IMR-90 (cell line): ENCODE measurements at regions not wholly inside any gene's neighbourhood (a gene's known extent, or its start where the extent isn't known, plus 50 kb on each side); places are given as distances from the start of the nearest gene placed in this dataset.

ENCODE experiments used
- ATAC-seq: fragments of 200-7000 bp; cut with Tn5 transposase; 2 replicates; pipeline ENCODE4 v1.9.1; 2020; ENCODE audit warnings: low read depth, mild to moderate bottlenecking, moderate library complexity
- BruUV-seq: library from RNA; stranded (reverse); fragments of 400-500 nt; replicated peaks from 2 replicates; lab custom pipeline; 2021; lab: Mats Ljungman, UMichigan
- CTCF ChIA-PET: fragments of 300-600 bp; formaldehyde crosslinking; extraction: SDS; loops from one replicate; lab custom pipeline; 2021; ENCODE audit warnings: antibody characterized with exemption; lab: Yijun Ruan, JAX
- POLR2A ChIA-PET: fragments of 300-600 bp; sonication (Branson Sonifier 250); formaldehyde crosslinking; loops from one replicate; lab custom pipeline; 2022; ENCODE audit warnings: antibody characterized with exemption; ENCODE audit not compliant: unreplicated experiment; lab: Charles Lee
- DNase-seq: peaks from one replicate; pipeline ENCODE4 v3.0.0; 2013
- H2AFZ ChIP-seq: replicated peaks from 2 replicates; pipeline ENCODE3; 2013; ENCODE audit warnings: low read length, mild to moderate bottlenecking; ENCODE audit not compliant: poor library complexity
- H2AK5ac ChIP-seq: 2 replicates; pipeline ENCODE4 v1.6.1; 2013; ENCODE audit warnings: low read depth, low read length, inconsistent platforms
- H2AK9ac ChIP-seq: replicated peaks from 2 replicates; pipeline ENCODE3; 2013; ENCODE audit warnings: mild to moderate bottlenecking, low read depth, low read length, moderate library complexity; ENCODE audit not compliant: poor library complexity
- H2BK120ac ChIP-seq: 2 replicates; pipeline ENCODE4 v1.6.1; 2013; ENCODE audit warnings: low read depth, low read length, inconsistent platforms
- H2BK15ac ChIP-seq: 3 replicates; pipeline ENCODE4 v1.6.1; 2013; ENCODE audit warnings: low read depth, low read length, inconsistent platforms
- H2BK20ac ChIP-seq: 2 replicates; pipeline ENCODE4 v1.6.1; 2013; ENCODE audit warnings: low read depth, mild to moderate bottlenecking, inconsistent platforms, low read length, moderate library complexity
- H2BK5ac ChIP-seq: 2 replicates; pipeline ENCODE4 v1.6.1; 2013; ENCODE audit warnings: mild to moderate bottlenecking, low read depth, low read length, inconsistent platforms; ENCODE audit not compliant: poor library complexity, severe bottlenecking
- H3K14ac ChIP-seq: replicated peaks from 2 replicates; pipeline ENCODE4 v1.6.1; 2013; ENCODE audit warnings: low read depth, low read length, inconsistent platforms
- H3K18ac ChIP-seq: 2 replicates; pipeline ENCODE4 v1.6.1; 2013; ENCODE audit warnings: low read depth, low read length, control low read depth
- H3K23ac ChIP-seq: 2 replicates; pipeline ENCODE4 v1.6.1; 2013; ENCODE audit warnings: low read depth, low read length, inconsistent platforms
- H3K27ac ChIP-seq: 2 replicates; pipeline ENCODE4 v1.5.1; 2013; ENCODE audit warnings: mild to moderate bottlenecking, control low read depth, low read length; ENCODE audit not compliant: insufficient read depth
- H3K27me3 ChIP-seq: 2 replicates; pipeline ENCODE4 v1.6.1; 2013; ENCODE audit warnings: low read length; ENCODE audit not compliant: control insufficient read depth, insufficient read depth
- H3K36me3 ChIP-seq: 2 replicates; pipeline ENCODE4 v1.6.1; 2013; ENCODE audit warnings: low read length, mixed read lengths; ENCODE audit not compliant: control insufficient read depth, insufficient read depth
- H3K4ac ChIP-seq: 2 replicates; pipeline ENCODE4 v1.6.1; 2013; ENCODE audit warnings: low read depth, low read length, inconsistent platforms
- H3K4me1 ChIP-seq: 2 replicates; pipeline ENCODE4 v1.6.1; 2013; ENCODE audit warnings: low read length, mixed read lengths; ENCODE audit not compliant: control insufficient read depth, insufficient read depth
- H3K4me2 ChIP-seq: 2 replicates; pipeline ENCODE4 v1.6.1; 2013; ENCODE audit warnings: low read depth, mild to moderate bottlenecking, control low read depth, low read length, moderate library complexity
- H3K4me3 ChIP-seq: 2 replicates; pipeline ENCODE4 v1.5.1; 2013; ENCODE audit warnings: low read depth, mild to moderate bottlenecking, control low read depth, low read length, moderate library complexity; ENCODE audit not compliant: insufficient read depth
- H3K56ac ChIP-seq: 2 replicates; pipeline ENCODE4 v1.6.1; 2013; ENCODE audit warnings: low read length, inconsistent platforms; ENCODE audit not compliant: insufficient read depth; ENCODE audit errors: extremely low read depth
- H3K79me1 ChIP-seq, 2 experiments: 2 replicates each; pipeline ENCODE4 v1.6.1; 2013; ENCODE audit warnings: low read length in 2 of 2, inconsistent platforms in 1 of 2, low read depth in 1 of 2
- H3K9ac ChIP-seq: 2 replicates; pipeline ENCODE4 v1.6.1; 2013; ENCODE audit warnings: low read depth, low read length, control low read depth
- H3K9me1 ChIP-seq: 2 replicates; pipeline ENCODE4 v1.6.1; 2013; ENCODE audit warnings: low read length, inconsistent platforms; ENCODE audit not compliant: insufficient read depth
- H3K9me3 ChIP-seq: 2 replicates; pipeline ENCODE4 v1.6.1; 2013; ENCODE audit warnings: low read length; ENCODE audit not compliant: control insufficient read depth, insufficient read depth
- H4K20me1 ChIP-seq: 2 replicates; pipeline ENCODE4 v1.6.1; 2013; ENCODE audit warnings: low read length, inconsistent platforms; ENCODE audit not compliant: insufficient read depth
- H4K5ac ChIP-seq: 2 replicates; pipeline ENCODE4 v1.6.1; 2013; ENCODE audit warnings: mild to moderate bottlenecking, low read depth, low read length, control low read depth
- H4K8ac ChIP-seq, 2 experiments: 2 replicates each; pipeline ENCODE4 v1.6.1; 2013; ENCODE audit warnings: low read depth in 2 of 2, low read length in 2 of 2, control low read depth in 1 of 2, inconsistent platforms in 1 of 2
- H4K91ac ChIP-seq: 2 replicates; pipeline ENCODE4 v1.6.1; 2013; ENCODE audit warnings: low read depth, low read length, inconsistent platforms; ENCODE audit not compliant: insufficient read depth
- BHLHE40 ChIP-seq: fragments of 150-350 bp; IDR thresholded peaks from 2 replicates; pipeline ENCODE4 v1.6.1; 2016; ENCODE audit warnings: mild to moderate bottlenecking, low read depth, low read length
- CEBPB ChIP-seq: IDR thresholded peaks from 2 replicates; pipeline ENCODE4 v1.6.1; 2012; ENCODE audit warnings: low read depth, low read length, improper control_type of control experiment
- CHD1 ChIP-seq: IDR thresholded peaks from 2 replicates; pipeline ENCODE4 v1.6.1; 2012; ENCODE audit warnings: low read depth, low read length, improper control_type of control experiment
- FOS ChIP-seq: fragments of 150-350 bp; IDR thresholded peaks from 2 replicates; pipeline ENCODE4 v1.6.1; 2016; ENCODE audit warnings: low read depth, low read length
- MAFK ChIP-seq: IDR thresholded peaks from 2 replicates; pipeline ENCODE4 v1.6.1; 2012; ENCODE audit warnings: low read depth, low read length, improper control_type of control experiment
- MAZ ChIP-seq: IDR thresholded peaks from 2 replicates; pipeline ENCODE4 v1.6.1; 2012; ENCODE audit warnings: low read depth, mild to moderate bottlenecking, low read length, improper control_type of control experiment, moderate library complexity, borderline replicate concordance
- MXI1 ChIP-seq: IDR thresholded peaks from 2 replicates; pipeline ENCODE4 v1.6.1; 2012; ENCODE audit warnings: low read depth, mild to moderate bottlenecking, low read length, moderate library complexity, borderline replicate concordance
- NFE2L2 ChIP-seq: fragments of 150-350 bp; IDR thresholded peaks from 2 replicates; pipeline ENCODE4 v1.6.1; 2016; ENCODE audit warnings: low read depth, mild to moderate bottlenecking, low read length
- RCOR1 ChIP-seq: IDR thresholded peaks from 2 replicates; pipeline ENCODE4 v1.6.1; 2012; ENCODE audit warnings: mild to moderate bottlenecking, low read length, improper control_type of control experiment; ENCODE audit not compliant: insufficient replicate concordance
- RFX5 ChIP-seq: IDR thresholded peaks from 2 replicates; pipeline ENCODE4 v1.8.0; 2012; ENCODE audit warnings: low read depth, mild to moderate bottlenecking, low read length, moderate library complexity
- SMC3 ChIP-seq: fragments of 150-350 bp; IDR thresholded peaks from 2 replicates; pipeline ENCODE4 v1.6.1; 2016; ENCODE audit warnings: low read depth, mild to moderate bottlenecking, antibody characterized with exemption, low read length, moderate library complexity
- WGBS, 2 experiments: methylation state at CpG; one replicate each; pipeline versions ENCODE4 v1.1.5 to v1.1.7; 2013; ENCODE audit warnings: missing lambda C conversion rate in 2 of 2; ENCODE audit not compliant: insufficient read length in 1 of 2; ENCODE audit errors: extremely low coverage in 2 of 2; 5-methylcytosine and 5-hydroxymethylcytosine counted together
- dilution Hi-C: fragments of 300-500 bp; cut with HindIII; formaldehyde crosslinking; loops from one replicate; pipeline ENCODE4 v1.14.3; 2018; ENCODE audit warnings: low sequenced_read_pairs; ENCODE audit not compliant: unreplicated experiment
- in situ Hi-C: fragments of 300-500 bp; cut with MboI; formaldehyde crosslinking; loops from 3 replicates; pipeline ENCODE4 v1.14.3; 2019; ENCODE audit warnings: low sequenced_read_pairs, inconsistent platforms, mixed read lengths
- intact Hi-C: fragments of 100-400 bp; cut with micrococcal nuclease; formaldehyde crosslinking; loops from 2 replicates; pipeline ENCODE4 v1.10.0; 2022
- TF ChIP-seq, protein P1 (sequence below): conservative IDR thresholded peaks from 2 replicates; pipeline ENCODE4 v1.5.1; 2012; ENCODE audit warnings: mild to moderate bottlenecking, low read depth, low read length, improper control_type of control experiment
- TF ChIP-seq, protein P2 (sequence below): fragments of 150-350 bp; IDR thresholded peaks from 2 replicates; pipeline ENCODE4 v1.6.1; 2017; ENCODE audit warnings: mild to moderate bottlenecking, antibody characterized with exemption, low read length, low read depth
- TF ChIP-seq, protein P3 (sequence below): fragments of 150-350 bp; IDR thresholded peaks from 2 replicates; pipeline ENCODE4 v1.6.1; 2016; ENCODE audit warnings: low read depth, mild to moderate bottlenecking, low read length, moderate library complexity, borderline replicate concordance

DNA sequence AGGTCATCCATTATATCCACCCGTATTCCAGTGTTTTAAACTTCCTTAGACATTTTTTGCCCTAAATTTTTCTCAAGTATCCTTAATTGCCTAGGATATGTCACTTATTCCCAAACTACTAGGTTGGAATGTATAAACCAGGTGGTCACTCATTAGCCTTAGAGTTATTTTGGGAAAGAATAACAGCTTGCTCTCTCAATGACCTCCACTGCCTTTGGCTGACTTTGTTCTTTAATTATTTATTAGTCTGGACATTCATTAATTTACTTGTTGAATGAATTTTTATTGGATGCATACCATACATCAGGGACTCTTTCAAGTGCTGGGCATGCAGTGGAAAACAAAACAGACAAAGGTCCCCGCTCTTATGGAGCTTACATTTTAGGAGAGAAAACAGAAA is 609.3 kb upstream of the IGFBP7 start:
- WGBS, 2 experiments, result no CpG with 5 or more reads among the region's 2 CpGs
- intact Hi-C loops, result no loop called here
- Histone ChIP-seq H3K56ac (no peak overlapping the region), H2AFZ (no peak overlapping the region), H4K91ac (no peak overlapping the region), H3K9me3 (no peaks in the 10 kb centered on the region), H3K9ac (no peak overlapping the region), H3K4me3 (no peak overlapping the region), H2AK5ac (no peak overlapping the region), H3K18ac (no peak overlapping the region), H2AK9ac (no peak overlapping the region), H3K9me1 (no peaks in the 10 kb centered on the region), H2BK20ac (no peak overlapping the region), H4K20me1 (no peaks in the 10 kb centered on the region), H3K4ac (no peak overlapping the region), H3K79me1 (no peaks in the 10 kb centered on the region), H3K27me3 (no peaks in the 10 kb centered on the region), H3K4me1 (no peaks in the 10 kb centered on the region), H2BK120ac (no peak overlapping the region), H3K36me3 (no peaks in the 10 kb centered on the region), H2BK5ac (no peak overlapping the region), H3K14ac (no peak overlapping the region), H4K5ac (no peak overlapping the region), H3K23ac (no peak overlapping the region), H3K27ac (no peak overlapping the region), H3K4me2 (no peak overlapping the region), H2BK15ac (no peak overlapping the region), H4K8ac (no peak overlapping the region)
- ChIA-PET POLR2A (no interaction called here), CTCF (no interaction called here)
- no TSS peak for BruUV-seq
- DNase-seq (no peak), ATAC-seq (no peak)
- in situ Hi-C loops, result no loop called here
- dilution Hi-C loops, result no loop called here
- TF ChIP-seq NFE2L2 (no peak), SMC3 (no peak), MAFK (no peak), CHD1 (no peak), FOS (no peak), RCOR1 (no peak), RFX5 (no peak), MXI1 (no peak), BHLHE40 (no peak), CEBPB (no peak), MAZ (no peak)
- TF ChIP-seq, protein P1, sequence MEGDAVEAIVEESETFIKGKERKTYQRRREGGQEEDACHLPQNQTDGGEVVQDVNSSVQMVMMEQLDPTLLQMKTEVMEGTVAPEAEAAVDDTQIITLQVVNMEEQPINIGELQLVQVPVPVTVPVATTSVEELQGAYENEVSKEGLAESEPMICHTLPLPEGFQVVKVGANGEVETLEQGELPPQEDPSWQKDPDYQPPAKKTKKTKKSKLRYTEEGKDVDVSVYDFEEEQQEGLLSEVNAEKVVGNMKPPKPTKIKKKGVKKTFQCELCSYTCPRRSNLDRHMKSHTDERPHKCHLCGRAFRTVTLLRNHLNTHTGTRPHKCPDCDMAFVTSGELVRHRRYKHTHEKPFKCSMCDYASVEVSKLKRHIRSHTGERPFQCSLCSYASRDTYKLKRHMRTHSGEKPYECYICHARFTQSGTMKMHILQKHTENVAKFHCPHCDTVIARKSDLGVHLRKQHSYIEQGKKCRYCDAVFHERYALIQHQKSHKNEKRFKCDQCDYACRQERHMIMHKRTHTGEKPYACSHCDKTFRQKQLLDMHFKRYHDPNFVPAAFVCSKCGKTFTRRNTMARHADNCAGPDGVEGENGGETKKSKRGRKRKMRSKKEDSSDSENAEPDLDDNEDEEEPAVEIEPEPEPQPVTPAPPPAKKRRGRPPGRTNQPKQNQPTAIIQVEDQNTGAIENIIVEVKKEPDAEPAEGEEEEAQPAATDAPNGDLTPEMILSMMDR, result no peak
- TF ChIP-seq, protein P2, sequence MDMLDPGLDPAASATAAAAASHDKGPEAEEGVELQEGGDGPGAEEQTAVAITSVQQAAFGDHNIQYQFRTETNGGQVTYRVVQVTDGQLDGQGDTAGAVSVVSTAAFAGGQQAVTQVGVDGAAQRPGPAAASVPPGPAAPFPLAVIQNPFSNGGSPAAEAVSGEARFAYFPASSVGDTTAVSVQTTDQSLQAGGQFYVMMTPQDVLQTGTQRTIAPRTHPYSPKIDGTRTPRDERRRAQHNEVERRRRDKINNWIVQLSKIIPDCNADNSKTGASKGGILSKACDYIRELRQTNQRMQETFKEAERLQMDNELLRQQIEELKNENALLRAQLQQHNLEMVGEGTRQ, result no peak
- TF ChIP-seq, protein P3, sequence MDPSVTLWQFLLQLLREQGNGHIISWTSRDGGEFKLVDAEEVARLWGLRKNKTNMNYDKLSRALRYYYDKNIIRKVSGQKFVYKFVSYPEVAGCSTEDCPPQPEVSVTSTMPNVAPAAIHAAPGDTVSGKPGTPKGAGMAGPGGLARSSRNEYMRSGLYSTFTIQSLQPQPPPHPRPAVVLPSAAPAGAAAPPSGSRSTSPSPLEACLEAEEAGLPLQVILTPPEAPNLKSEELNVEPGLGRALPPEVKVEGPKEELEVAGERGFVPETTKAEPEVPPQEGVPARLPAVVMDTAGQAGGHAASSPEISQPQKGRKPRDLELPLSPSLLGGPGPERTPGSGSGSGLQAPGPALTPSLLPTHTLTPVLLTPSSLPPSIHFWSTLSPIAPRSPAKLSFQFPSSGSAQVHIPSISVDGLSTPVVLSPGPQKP, result no peak
